Sigmoid colon (tissue), 4 donors: ENCODE measurements at regions not wholly inside any gene's neighbourhood (a gene's known extent, or its start where the extent isn't known, plus 50 kb on each side); places are given as distances from the start of the nearest gene placed in this dataset.

Source experiments
- CTCF ChIP-seq, 4 experiments: fragments of 450-650 bp in 3 of 4; fragments of 200-600 bp in 1 of 4; IDR thresholded peaks; one replicate each; pipeline ENCODE4 v1.5.1; 2016 to 2019; ENCODE audit warnings: antibody characterized with exemption in 4 of 4, mild to moderate bottlenecking in 3 of 4, moderate library complexity in 2 of 4
- EP300 ChIP-seq, 4 donors: sonication (generic); formaldehyde crosslinking; IDR thresholded peaks; one replicate each; pipeline ENCODE4 v1.6.1; 2017; ENCODE audit warnings: antibody characterized with exemption in 4 of 4
- POLR2A ChIP-seq, 2 donors: fragments of 450-650 bp; IDR thresholded peaks; one replicate each; pipeline ENCODE4 v1.6.1; 2016; ENCODE audit warnings: antibody characterized with exemption in 2 of 2, mild to moderate bottlenecking in 2 of 2, moderate library complexity in 2 of 2
- POLR2AphosphoS5 ChIP-seq, 4 donors: sonication (generic); formaldehyde crosslinking; IDR thresholded peaks; one replicate each; pipeline ENCODE4 v1.6.1; 2017; ENCODE audit warnings: antibody characterized with exemption in 4 of 4

- TF ChIP-seq CTCF (IDR thresholded peaks at IDR 0.05) (no peak), EP300 (IDR thresholded peaks at IDR 0.05) (no peak), POLR2A (IDR thresholded peaks at IDR 0.05) (no peak), POLR2AphosphoS5 (IDR thresholded peaks at IDR 0.05) (no peak)
These were observed 1191.3 kb upstream of the TENM3 start for GRCh38 chr4:181051931-181052330.
